GM19397 (cell line): ENCODE measurements at regions not wholly inside any gene's neighbourhood (a gene's known extent, or its start where the extent isn't known, plus 50 kb on each side); places are given as distances from the start of the nearest gene placed in this dataset.
"Not testable (repeated sequence)": the region's sequence is repeated elsewhere in the genome, so short reads cannot be mapped to it uniquely, and the experiment has no call there.

Source experiments
- ATAC-seq: cut with Tn5 transposase; IDR thresholded peaks from one replicate; pipeline ENCODE4 v1.9.1; 2021; ENCODE audit warnings: mild to moderate bottlenecking, moderate library complexity; ENCODE audit not compliant: unreplicated experiment

DNA sequence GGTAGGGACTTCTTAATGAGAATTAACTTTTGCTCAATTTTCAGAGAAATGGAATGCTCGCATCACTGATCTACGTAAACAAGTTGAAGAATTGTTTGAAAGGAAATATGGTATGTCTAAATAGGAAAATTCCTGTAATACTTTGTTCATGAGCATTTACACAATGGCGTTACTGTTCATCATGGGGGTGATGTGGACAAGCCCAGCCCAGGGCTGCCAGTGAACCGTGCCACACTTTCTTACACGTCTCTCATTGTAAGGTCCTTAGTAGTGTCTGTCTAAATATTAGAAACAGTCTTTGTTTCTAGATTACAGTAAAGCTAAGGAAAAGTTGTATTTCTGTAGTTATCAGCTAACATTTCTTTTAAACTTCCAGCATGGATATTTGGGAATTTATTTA is 91.0 kb upstream of the SPDYE9 start:
- ATAC-seq: not testable (repeated sequence)

DNA sequence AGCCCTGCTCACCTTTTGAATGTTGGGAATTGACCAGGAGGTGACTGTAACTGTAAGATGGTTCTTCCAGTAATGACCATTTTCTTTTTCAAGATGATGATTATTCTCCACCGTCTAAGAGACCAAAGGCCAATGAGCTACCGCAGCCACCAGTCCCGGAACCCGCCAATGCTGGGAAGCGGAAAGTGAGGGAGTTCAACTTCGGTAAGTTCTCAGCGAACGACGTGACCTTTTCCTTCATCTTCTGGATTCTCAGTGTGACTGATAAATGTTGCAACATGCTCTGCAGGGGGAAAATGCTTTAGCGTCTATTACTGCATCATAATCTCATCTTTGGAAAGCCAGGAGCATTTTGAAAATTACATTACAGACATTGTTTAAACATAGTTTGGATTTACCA is 89.5 kb upstream of the SPDYE9 start:
- ATAC-seq: not testable (repeated sequence)

DNA sequence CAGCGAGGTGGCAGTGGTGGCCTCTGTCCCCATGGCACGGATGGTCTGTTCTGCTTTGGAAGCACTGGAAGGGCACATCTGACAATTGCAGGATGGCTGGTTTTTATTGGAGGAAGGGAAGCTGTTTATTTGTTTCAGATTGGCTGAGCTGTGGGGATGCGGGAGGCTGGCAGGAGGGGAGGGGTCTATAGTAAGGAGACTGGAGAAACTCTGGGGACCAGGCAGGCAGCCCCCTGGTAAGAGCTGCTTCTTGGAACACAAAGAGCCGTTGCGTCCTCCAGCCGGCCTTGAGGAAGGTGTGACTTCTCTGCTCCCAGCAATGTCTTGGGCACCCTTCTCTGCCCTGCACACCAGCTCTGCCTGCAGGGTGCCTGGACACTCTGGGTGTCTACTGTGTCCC is 85.1 kb upstream of the SPDYE9 start:
- ATAC-seq: not testable (repeated sequence)

DNA sequence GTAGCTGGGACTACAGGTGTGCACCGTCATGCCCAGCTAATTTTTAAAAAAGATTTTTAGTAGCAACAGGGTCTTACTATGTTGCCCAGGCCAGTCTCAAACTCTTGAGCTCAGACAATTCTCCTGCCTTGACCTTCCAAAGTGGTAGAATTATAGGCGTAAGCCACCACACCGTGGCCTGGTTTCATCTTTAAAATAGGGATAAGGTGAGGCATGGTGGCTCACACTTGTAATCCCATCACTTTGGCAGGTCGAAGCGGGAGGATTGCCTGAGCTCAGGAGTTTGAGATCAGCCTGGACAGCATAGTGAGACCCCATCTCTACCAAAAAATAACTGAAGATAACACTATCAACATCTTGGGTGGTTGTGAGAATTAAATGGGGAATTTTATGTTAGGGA is 84.6 kb upstream of the SPDYE9 start:
- ATAC-seq: not testable (repeated sequence)

DNA sequence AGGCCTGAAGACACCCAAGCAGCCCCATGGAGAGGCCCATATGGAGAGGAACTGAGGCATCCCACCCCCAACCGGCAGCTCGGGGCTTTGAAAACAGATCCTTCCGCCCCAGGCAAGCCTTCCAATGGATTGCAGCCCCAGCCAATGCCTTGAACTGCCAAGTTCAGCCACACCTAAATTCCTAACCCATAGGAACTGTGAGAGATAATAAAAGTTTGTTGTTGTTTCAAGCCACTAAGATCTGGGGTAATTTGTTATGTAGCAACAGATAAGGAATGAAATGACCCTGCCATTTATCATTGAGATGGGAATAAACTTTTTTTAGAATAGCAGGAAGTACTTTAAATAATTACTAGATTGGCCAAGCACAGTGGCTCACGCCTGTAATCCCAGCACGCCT is 80.3 kb upstream of the SPDYE9 start:
- ATAC-seq: not testable (repeated sequence)

DNA sequence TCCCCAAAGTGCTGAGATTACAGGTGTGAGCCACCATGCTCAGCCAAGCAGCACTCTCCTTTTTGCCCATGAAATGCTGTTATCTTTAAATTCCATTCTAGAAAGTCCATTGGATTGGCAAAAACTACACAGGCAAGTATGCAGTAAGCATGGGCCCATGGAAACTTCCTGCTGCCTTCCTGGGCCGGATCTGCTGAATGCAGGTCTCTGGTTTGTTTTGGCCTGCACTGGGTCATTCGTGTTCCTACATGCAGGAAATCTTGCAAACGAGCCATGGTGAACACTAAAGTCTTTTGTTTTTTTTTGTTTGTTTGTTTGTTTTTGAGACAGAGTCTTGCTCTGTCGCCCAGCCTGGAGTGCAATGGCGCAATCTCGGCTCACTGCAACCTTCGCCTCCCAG is 76.8 kb upstream of the SPDYE9 start:
- ATAC-seq: not testable (repeated sequence)

DNA sequence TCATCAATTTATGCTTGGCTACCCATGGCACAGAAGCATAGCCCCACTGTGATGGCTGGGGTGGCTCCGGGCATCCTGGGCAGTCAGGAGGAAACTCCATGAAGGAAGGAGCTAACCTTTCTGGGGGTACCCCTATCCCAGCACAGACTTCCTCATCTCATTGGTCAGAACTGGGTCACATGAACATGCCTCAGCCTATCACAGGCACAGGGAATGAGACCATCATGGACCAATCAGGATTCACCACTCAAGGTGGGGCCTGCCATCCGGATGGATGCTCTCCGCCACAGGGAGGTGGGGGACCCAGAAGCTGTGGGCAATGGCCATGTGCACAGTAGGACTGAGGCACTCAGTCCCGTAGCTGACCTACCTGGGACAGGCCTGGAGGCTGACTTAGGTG is 75.9 kb upstream of the SPDYE9 start:
- not testable (repeated sequence) for ATAC-seq

DNA sequence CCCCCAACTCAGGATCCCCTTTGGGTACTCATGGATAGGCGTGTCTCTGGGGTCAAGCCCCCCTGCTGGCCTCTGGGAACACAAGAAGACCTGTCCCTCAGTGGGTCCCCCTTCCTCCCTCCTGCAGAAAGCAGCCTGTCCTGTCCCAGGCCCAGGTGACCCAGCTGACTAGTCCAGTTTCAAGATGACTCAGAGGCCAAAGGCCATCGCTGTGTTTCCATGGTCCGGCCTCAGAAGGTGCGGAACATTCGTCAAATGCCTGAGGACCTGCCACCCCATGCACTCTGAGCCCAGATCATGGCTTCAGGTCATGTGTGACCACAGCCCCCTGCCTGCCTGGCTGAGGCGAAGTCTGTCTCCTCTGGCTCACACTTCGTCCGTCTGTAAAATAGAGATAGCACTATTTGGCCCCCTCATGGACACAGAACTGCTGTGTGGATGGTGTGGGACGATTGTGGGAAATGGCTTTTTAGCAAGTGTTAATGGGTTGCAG is 71.4 kb upstream of the SPDYE9 start:
- ATAC-seq: not testable (repeated sequence)

DNA sequence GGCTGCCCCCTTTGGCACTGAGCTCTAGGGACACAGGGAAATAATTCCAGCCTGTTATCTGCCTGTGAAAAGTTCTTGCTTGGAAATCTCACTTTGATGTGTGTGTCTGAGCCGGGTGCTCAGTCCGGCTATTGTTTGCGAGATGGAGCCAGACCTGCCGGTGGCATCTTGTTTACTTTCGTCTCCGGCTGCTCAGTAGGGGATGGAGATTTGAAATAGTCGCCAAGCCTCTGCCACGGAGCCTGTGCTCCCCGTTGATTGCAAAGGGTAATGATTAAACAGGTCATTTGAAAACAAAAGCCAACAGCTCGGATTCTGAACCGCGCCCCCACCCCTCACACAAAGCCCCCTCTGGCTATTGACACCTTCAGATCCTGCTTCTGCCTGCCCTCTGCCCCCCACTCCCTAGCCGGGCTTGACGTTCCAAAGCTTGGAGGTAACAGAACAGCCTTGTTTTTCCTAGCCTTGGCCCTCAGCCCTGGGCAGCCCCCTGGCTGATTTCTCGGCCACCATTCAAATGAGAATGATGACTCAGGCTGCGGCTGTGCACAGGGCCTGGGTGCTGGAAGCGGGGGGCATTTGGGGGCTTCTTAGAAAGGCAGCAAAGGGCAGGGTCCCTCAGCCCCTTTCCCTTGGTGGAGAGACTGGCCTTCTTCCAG is 70.8 kb upstream of the SPDYE9 start:
- not testable (repeated sequence) for ATAC-seq

DNA sequence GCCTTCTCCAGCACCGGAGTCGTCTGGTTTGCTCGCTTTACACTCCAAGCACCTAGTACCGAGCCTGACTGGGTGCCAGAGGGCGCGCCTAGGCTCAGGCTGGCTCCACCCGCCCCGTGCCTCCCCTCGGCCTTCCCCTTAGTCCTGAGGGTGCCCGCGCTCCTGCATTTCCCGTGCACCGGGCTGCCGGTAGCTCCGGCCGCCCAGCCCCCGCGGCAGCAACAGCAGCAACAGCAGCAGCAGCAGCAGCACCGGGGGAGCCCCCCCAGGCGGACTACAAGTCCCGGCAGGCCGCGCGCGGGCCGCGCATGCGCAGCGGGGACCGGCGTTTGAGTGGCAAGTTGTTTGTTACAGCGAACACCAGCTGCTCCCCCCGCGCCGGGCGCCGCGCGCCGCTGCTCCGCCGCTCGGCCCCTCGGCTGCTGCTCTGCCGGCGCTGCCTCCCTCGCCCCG is 68.8 kb upstream of the SPDYE9 start:
- peak; percentile 91 for ATAC-seq

DNA sequence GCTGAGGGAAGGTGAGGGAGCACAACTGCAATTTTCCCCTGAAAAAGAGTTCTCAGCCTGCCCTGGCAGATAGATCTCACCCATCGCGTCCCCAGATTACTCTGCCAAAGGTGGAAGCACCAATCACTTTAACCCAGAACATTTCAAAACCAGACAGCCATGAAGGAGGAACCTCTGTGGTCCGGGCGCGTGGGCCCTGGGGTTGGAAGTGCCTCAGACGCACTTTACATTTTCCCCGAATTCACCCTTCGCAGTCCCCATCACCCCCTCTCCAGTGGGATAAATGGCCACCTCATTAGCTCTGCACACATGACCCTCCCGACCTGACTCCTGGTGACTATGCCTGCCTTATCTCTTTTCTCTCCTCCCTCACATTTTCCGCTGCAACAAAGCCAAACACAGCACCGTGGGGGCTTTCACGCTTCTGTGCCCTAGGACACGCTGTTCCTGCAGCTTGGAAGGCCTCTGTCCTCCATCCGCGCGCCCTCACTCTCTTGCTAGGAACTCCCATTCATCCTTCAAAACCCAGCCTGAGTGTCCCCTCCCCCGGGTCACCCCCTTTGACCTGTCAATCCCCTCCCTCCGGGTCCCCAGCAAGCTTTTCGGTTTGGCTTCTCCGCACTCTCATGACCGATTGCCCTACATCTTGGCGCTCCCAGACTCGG is 68.2 kb upstream of the SPDYE9 start:
- not testable (repeated sequence) for ATAC-seq

DNA sequence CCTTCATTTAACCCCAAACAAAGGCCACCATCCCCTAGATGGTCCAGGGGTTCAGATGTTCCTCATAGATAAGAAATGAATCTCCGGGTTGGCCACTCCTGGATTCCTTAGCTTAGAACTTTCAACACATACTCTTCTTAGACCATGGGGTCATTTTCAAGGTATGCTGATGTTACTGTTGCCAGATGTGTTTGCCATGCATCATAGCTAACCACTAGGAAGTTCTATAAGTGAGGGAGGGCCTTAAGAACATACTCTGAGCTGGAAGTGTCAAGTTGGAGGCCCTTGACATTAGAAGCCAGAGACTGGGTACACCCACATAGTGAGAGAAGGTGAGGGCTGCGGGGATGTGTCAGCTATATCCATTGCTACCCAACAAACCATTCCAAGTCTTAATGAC is 62.7 kb upstream of the SPDYE9 start:
- ATAC-seq: not testable (repeated sequence)

DNA sequence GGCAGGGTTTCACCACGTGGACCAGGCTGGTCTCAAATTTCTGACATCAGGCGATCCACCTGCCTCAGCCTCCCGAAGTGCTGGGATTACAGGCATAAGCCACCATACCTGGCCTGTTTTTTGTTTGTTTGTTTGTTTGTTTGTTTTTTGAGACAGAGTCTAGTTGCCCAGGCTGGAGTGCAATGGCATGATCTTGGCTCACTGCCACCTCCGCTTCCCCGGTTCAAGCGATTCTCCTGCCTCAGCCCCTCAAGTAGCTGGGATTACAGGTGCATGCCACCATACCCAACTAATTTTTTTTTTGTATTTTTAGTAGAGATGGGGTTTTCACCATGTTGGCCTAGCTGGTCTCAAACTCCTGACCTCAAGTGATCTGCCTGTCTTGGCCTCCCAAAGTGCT is 61.8 kb upstream of the SPDYE9 start:
- not testable (repeated sequence) for ATAC-seq

DNA sequence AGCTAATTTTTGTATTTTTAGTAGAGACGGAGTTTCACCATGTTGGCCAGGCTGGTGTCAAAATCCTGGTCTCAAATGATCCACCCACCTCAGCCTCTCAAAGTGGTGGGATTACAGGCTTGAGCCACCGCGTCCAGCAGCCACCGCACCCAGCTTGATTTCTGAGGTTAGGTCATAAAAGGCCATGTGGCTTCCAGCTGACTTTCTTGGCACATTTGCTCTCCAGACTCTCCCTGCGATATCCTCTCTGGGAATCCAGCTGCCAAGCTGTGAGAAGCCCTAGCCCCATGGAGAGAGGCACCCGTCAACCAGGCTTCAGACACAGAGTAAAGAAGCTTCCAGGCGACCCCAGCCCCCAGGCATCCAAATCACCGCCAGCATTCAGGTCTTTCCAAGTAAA is 58.2 kb upstream of the SPDYE9 start:
- ATAC-seq: not testable (repeated sequence)

DNA sequence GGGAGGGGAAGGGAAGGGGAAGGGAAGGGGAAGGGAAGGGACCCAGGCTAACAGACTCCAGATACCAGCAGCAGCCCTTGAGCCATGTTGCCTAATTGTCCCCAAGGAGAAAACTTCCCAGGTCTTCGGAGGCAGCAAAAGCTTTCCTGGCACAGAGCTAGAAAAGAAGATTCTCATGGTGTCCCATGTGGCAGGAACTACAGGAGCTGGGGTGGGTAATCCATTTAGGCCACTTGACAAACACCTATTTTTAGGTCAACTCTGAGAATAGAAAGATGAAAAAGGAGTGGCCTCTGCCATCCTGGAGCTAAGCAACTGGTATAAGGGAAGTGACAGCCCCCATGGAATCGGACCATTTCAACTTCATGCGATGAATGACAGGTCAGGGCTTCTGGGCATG is 52.1 kb upstream of the SPDYE9 start:
- ATAC-seq: not testable (repeated sequence)
